ENCODE measurements at regions not wholly inside any gene's neighbourhood (a gene's known extent, or its start where the extent isn't known, plus 50 kb on each side); places are given as distances from the start of the nearest gene placed in this dataset.

- no peak for DNase-seq (ENCODE audit: low read depth in 1 of 2, low spot score in 1 of 2)
- no peaks in the 10 kb centered on the region for H3K9me3 ChIP-seq (ENCODE audit: low read depth)
- no peak overlapping the region for H3K4me3 ChIP-seq
- no peaks in the 10 kb centered on the region for H3K4me1 ChIP-seq (ENCODE audit: low read depth)
- no peaks in the 10 kb centered on the region for H3K36me3 ChIP-seq
- no peaks in the 10 kb centered on the region for H3K27me3 ChIP-seq
- H3K27ac ChIP-seq: no peak overlapping the region
- no peak for TF ChIP-seq CTCF (IDR thresholded peaks at IDR 0.05; ENCODE audit: low read depth, low read length)
Measured at GRCh38 chr2:56889738-56890137, 705.9 kb downstream of the CCDC85A start.

GRCh38 chr2:56892382-56892781 lies 708.6 kb downstream of the CCDC85A start:
- H3K27ac ChIP-seq: no peak overlapping the region
- no peaks in the 10 kb centered on the region for H3K4me1 ChIP-seq (ENCODE audit: low read depth)

GRCh38 chr2:56898986-56899385 lies 715.2 kb downstream of the CCDC85A start:
- H3K4me1 ChIP-seq (ENCODE audit: low read depth): no peaks in the 10 kb centered on the region
- H3K9me3 ChIP-seq (ENCODE audit: low read depth): no peaks in the 10 kb centered on the region
- no peak for DNase-seq (ENCODE audit: low read depth in 1 of 2, low spot score in 1 of 2)
- no peaks in the 10 kb centered on the region for H3K36me3 ChIP-seq
- no peak overlapping the region for H3K4me3 ChIP-seq
- H3K27ac ChIP-seq: no peak overlapping the region
- no peaks in the 10 kb centered on the region for H3K27me3 ChIP-seq
- no peak for TF ChIP-seq CTCF (IDR thresholded peaks at IDR 0.05; ENCODE audit: low read depth, low read length)

More at GRCh38 chr2:56892382-56892781, 708.6 kb downstream of the CCDC85A start:
- no peak overlapping the region for H3K4me3 ChIP-seq
- no peaks in the 10 kb centered on the region for H3K9me3 ChIP-seq (ENCODE audit: low read depth)
- no peak for TF ChIP-seq CTCF (IDR thresholded peaks at IDR 0.05; ENCODE audit: low read depth, low read length)
- no peak for DNase-seq (ENCODE audit: low read depth in 1 of 2, low spot score in 1 of 2)
- no peaks in the 10 kb centered on the region for H3K36me3 ChIP-seq
- no peaks in the 10 kb centered on the region for H3K27me3 ChIP-seq

GRCh38 chr2:56912490-56912889 lies 728.7 kb downstream of the CCDC85A start:
- Histone ChIP-seq H3K9me3 (ENCODE audit: low read depth) (no peaks in the 10 kb centered on the region), H3K36me3 (no peaks in the 10 kb centered on the region), H3K4me1 (ENCODE audit: low read depth) (no peaks in the 10 kb centered on the region), H3K27me3 (no peaks in the 10 kb centered on the region), H3K4me3 (no peak overlapping the region), H3K27ac (no peak overlapping the region)
- no peak for TF ChIP-seq CTCF (IDR thresholded peaks at IDR 0.05; ENCODE audit: low read depth, low read length)
- DNase-seq (ENCODE audit: low read depth in 1 of 2, low spot score in 1 of 2): no peak

GRCh38 chr2:56918790-56919189 lies 735.0 kb downstream of the CCDC85A start:
- Histone ChIP-seq H3K4me3 (no peak overlapping the region), H3K4me1 (ENCODE audit: low read depth) (no peaks in the 10 kb centered on the region), H3K27ac (no peak overlapping the region), H3K9me3 (ENCODE audit: low read depth) (no peaks in the 10 kb centered on the region), H3K27me3 (no peaks in the 10 kb centered on the region), H3K36me3 (no peaks in the 10 kb centered on the region)
- no peak for DNase-seq (ENCODE audit: low read depth in 1 of 2, low spot score in 1 of 2)
- no peak for TF ChIP-seq CTCF (IDR thresholded peaks at IDR 0.05; ENCODE audit: low read depth, low read length)

GRCh38 chr2:56933976-56934375 lies 750.2 kb downstream of the CCDC85A start:
- H3K27me3 ChIP-seq: no peaks in the 10 kb centered on the region
- no peaks in the 10 kb centered on the region for H3K36me3 ChIP-seq
- no peak overlapping the region for H3K4me3 ChIP-seq
- H3K4me1 ChIP-seq (ENCODE audit: low read depth): no peaks in the 10 kb centered on the region
- no peak for TF ChIP-seq CTCF (IDR thresholded peaks at IDR 0.05; ENCODE audit: low read depth, low read length)
- DNase-seq (ENCODE audit: low read depth in 1 of 2, low spot score in 1 of 2): no peak
- no peaks in the 10 kb centered on the region for H3K9me3 ChIP-seq (ENCODE audit: low read depth)
- no peak overlapping the region for H3K27ac ChIP-seq

Data from cardiac muscle cell (in vitro differentiated cells and primary cell).